Right atrium auricular region (tissue), 2 donors: ENCODE measurements at regions not wholly inside any gene's neighbourhood (a gene's known extent, or its start where the extent isn't known, plus 50 kb on each side); places are given as distances from the start of the nearest gene placed in this dataset.

Experiments
- DNase-seq: peaks from one replicate; pipeline ENCODE4 v3.0.0-alpha.2; 2019; ENCODE audit warnings: low spot score
- H3K27ac ChIP-seq, 2 donors: fragments of 200-600 bp; sonication (generic); 1 replicate in 1 of 2; 2 replicates in 1 of 2; pipeline ENCODE4 v1.5.1; 2016 to 2019
- H3K27me3 ChIP-seq, 2 donors: fragments of 200-600 bp; sonication (generic); one replicate each; pipeline versions ENCODE4 v1.5.1 to v1.6.0; 2017 to 2019
- H3K36me3 ChIP-seq: fragments of 200-600 bp; sonication (generic); one replicate; pipeline ENCODE4 v1.5.1; 2016
- H3K4me1 ChIP-seq, 2 donors: fragments of 200-600 bp; sonication (generic); one replicate each; pipeline versions ENCODE4 v1.5.1 to v1.6.0; 2017 to 2019
- H3K4me3 ChIP-seq, 2 donors: fragments of 200-600 bp; sonication (generic); 1 replicate in 1 of 2; 2 replicates in 1 of 2; pipeline ENCODE4 v1.5.1; 2017 to 2019; ENCODE audit warnings: mild to moderate bottlenecking in 1 of 2, moderate library complexity in 1 of 2
- H3K9me3 ChIP-seq, 2 donors: fragments of 200-600 bp; sonication (generic); one replicate each; pipeline ENCODE4 v1.5.1; 2019
- TF ChIP-seq, protein P1 (sequence below), 2 donors: fragments of 200-600 bp; sonication (generic); IDR thresholded peaks; one replicate each; pipeline ENCODE4 v1.5.1; 2019; ENCODE audit warnings: antibody characterized with exemption in 2 of 2

DNA sequence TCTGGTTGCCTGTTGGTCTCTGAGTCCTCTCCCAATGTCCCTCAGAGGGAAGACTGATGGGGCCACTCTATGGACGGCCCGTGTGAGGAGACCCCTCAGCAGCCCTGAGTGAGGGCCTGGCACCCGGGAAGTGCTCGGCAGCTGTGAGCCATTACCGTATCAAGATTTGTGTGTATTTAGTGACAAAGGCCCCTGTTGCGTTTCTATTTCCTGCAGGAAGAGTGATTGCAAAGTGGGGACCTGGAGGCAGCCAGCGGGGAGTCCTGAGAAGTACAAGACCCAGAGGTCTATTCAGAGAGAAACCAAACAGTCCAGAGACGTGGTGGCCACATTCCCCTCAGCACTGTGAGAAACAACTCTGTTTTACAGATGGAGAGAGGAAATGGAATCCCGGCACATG, 51.1 kb upstream of the CHST15 start:
- H3K4me1 ChIP-seq = peaks cover 0 to 4% of the 10 kb centered on the region in 2 donors

DNA sequence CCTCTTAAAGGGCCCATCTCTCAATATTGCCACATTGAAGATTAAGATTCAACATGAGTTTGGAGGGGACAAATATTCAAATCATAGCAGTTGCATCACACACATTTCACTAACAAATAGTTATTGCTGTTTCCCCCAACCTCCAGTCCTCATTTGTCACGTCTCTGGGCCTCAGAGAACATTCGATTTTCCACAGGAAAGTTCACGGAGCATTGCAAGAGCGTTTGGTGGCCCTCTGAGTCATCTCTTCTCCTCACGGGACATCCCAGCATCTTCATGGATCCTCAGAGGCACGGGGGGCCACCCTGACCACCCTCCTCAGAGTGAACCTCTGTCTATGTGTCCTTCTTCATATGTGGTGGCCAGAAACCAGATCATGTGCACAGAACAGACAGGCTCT, 50.3 kb upstream of the CHST15 start:
- no peaks in the 10 kb centered on the region for H3K36me3 ChIP-seq
- H3K9me3 ChIP-seq = peaks cover 0 to 13% of the 10 kb centered on the region in 2 donors

More for the DNA sequence above, 51.1 kb upstream of the CHST15 start:
- no peak overlapping the region for H3K4me3 ChIP-seq
- no peaks in the 10 kb centered on the region for H3K27me3 ChIP-seq
- TF ChIP-seq, protein P1, sequence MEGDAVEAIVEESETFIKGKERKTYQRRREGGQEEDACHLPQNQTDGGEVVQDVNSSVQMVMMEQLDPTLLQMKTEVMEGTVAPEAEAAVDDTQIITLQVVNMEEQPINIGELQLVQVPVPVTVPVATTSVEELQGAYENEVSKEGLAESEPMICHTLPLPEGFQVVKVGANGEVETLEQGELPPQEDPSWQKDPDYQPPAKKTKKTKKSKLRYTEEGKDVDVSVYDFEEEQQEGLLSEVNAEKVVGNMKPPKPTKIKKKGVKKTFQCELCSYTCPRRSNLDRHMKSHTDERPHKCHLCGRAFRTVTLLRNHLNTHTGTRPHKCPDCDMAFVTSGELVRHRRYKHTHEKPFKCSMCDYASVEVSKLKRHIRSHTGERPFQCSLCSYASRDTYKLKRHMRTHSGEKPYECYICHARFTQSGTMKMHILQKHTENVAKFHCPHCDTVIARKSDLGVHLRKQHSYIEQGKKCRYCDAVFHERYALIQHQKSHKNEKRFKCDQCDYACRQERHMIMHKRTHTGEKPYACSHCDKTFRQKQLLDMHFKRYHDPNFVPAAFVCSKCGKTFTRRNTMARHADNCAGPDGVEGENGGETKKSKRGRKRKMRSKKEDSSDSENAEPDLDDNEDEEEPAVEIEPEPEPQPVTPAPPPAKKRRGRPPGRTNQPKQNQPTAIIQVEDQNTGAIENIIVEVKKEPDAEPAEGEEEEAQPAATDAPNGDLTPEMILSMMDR (IDR thresholded peaks at IDR 0.05) = no peak
- DNase-seq = no peak
- no peak overlapping the region for H3K27ac ChIP-seq
- no peaks in the 10 kb centered on the region for H3K36me3 ChIP-seq
- H3K9me3 ChIP-seq = peaks cover 0 to 13% of the 10 kb centered on the region in 2 donors

More for the DNA sequence above, 50.3 kb upstream of the CHST15 start:
- DNase-seq = no peak
- no peak overlapping the region for H3K27ac ChIP-seq
- TF ChIP-seq, protein P1 (IDR thresholded peaks at IDR 0.05) = no peak
- H3K4me3 ChIP-seq = no peak overlapping the region
- no peaks in the 10 kb centered on the region for H3K27me3 ChIP-seq
- H3K4me1 ChIP-seq = peaks cover 0 to 4% of the 10 kb centered on the region in 2 donors
